ENCODE measurements at regions not wholly inside any gene's neighbourhood (a gene's known extent, or its start where the extent isn't known, plus 50 kb on each side); places are given as distances from the start of the nearest gene placed in this dataset.

GRCh38 chr3:177597311-177598096 lies 400.2 kb upstream of the TBL1XR1 start:
- H3K36me3 ChIP-seq (ENCODE audit: control insufficient read depth in 2 of 4, insufficient read depth in 4 of 4, low read length in 3 of 4), result no peaks in the 10 kb centered on the region
- no peak overlapping the region for H2AK5ac ChIP-seq (ENCODE audit: low read depth, low read length)
- no peak for FAIRE-seq
- no peak overlapping the region for H2BK120ac ChIP-seq (replicated peaks; ENCODE audit: low read depth, low read length)
- H4K20me1 ChIP-seq (replicated peaks in 1 of 2; ENCODE audit: control insufficient read depth in 1 of 2, insufficient read depth in 2 of 2, low read length in 2 of 2), result no peaks in the 10 kb centered on the region
- H3K56ac ChIP-seq (replicated peaks; ENCODE audit: insufficient read length, low read depth, low read length), result no peak overlapping the region
- H3K27ac ChIP-seq (ENCODE audit: low read depth, low read length), result no peak overlapping the region
- no peak overlapping the region for H2BK15ac ChIP-seq (ENCODE audit: low read length)
- no peak overlapping the region for H3K18ac ChIP-seq (ENCODE audit: extremely low read depth, low read length)
- H2BK12ac ChIP-seq (ENCODE audit: low read depth, low read length), result 0 out of 2 replicates have a peak overlapping the region, but pooled peaks have one; percentile 19
- no peaks in the 10 kb centered on the region for H3K9me3 ChIP-seq (ENCODE audit: insufficient read depth in 2 of 2, low read depth in 1 of 2, low read length in 1 of 2)
- H3K9ac ChIP-seq (replicated peaks in 1 of 4; ENCODE audit: extremely low read depth in 1 of 4, low read depth in 3 of 4, low read length in 3 of 4), result no peak overlapping the region; a peak in 1 of 7 replicates
- no peak overlapping the region for H3K4me3 ChIP-seq (ENCODE audit: extremely low read depth in 1 of 4, insufficient read depth in 2 of 4, low read depth in 3 of 4, low read length in 4 of 4)
- no peak overlapping the region for H4K91ac ChIP-seq (replicated peaks; ENCODE audit: insufficient read length, low read length)
- no peak overlapping the region for H4K5ac ChIP-seq (ENCODE audit: insufficient read length, low read depth, low read length)
- H3K79me2 ChIP-seq (ENCODE audit: control insufficient read depth in 1 of 2, insufficient read depth in 2 of 2, low read length in 2 of 2), result no peaks in the 10 kb centered on the region
- H2AFZ ChIP-seq (ENCODE audit: low read length), result 0 out of 2 replicates have a peak overlapping the region, but pooled peaks have one; percentile 5
- no peaks in the 10 kb centered on the region for H3K79me1 ChIP-seq (ENCODE audit: low read depth, low read length)
- H3K4me1 ChIP-seq (replicated peaks in 1 of 4; ENCODE audit: control insufficient read depth in 3 of 4, insufficient read depth in 4 of 4, low read length in 3 of 4), result peaks cover 0 to 12% (median 6%) of the 10 kb centered on the region in 4 experiments; a peak in 5 of 7 replicates
- 85% methylated on average over 10 of the region's 10 CpGs; no CpG with 5 or more reads in 1 of the 2 experiments for WGBS, 2 experiments (ENCODE audit: extremely low coverage in 1 of 2, insufficient coverage in 1 of 2, insufficient read length in 1 of 2, insufficient replicate concordance in 2 of 2, low coverage in 1 of 2, low lambda C conversion rate in 2 of 2, missing lambda C conversion rate in 1 of 2)
- no peak overlapping the region for H3K4me2 ChIP-seq (ENCODE audit: insufficient read depth in 1 of 2, low read depth in 2 of 2, low read length in 2 of 2)
- no peaks in the 10 kb centered on the region for H3K27me3 ChIP-seq (replicated peaks in 1 of 4; ENCODE audit: control insufficient read depth in 3 of 4, extremely low read depth in 1 of 4, insufficient read depth in 3 of 4, low read length in 3 of 4)
- POLR2A ChIA-PET (ENCODE audit: partially characterized antibody), result no interaction called here
- no peak for DNase-seq (ENCODE audit: low read depth in 1 of 2, low spot score in 2 of 2)
- H4K8ac ChIP-seq (ENCODE audit: extremely low read depth, insufficient read depth, low read length), result no peak overlapping the region
- H2BK5ac ChIP-seq (ENCODE audit: low read depth, low read length), result 0 out of 2 replicates have a peak overlapping the region, but pooled peaks have one; percentile 29
- no peak overlapping the region for H2BK20ac ChIP-seq (ENCODE audit: low read length)
- H3K23ac ChIP-seq (ENCODE audit: insufficient read length), result no peak overlapping the region
- H3K14ac ChIP-seq (ENCODE audit: insufficient read length), result no peak overlapping the region
- no peaks in the 10 kb centered on the region for H3K23me2 ChIP-seq (ENCODE audit: low read depth, low read length)
- no peak overlapping the region for H3K4ac ChIP-seq (replicated peaks; ENCODE audit: insufficient read length, low read depth, low read length)
- CTCF ChIA-PET (ENCODE audit: partially characterized antibody), result no interaction called here
- TF ChIP-seq KDM1A (IDR thresholded peaks at IDR 0.05; ENCODE audit: borderline replicate concordance, low read length) (no peak), JUN (IDR thresholded peaks at IDR 0.05; ENCODE audit: low read depth, low read length) (no peak), CBX8 (IDR thresholded peaks at IDR 0.05; ENCODE audit: borderline replicate concordance, low read depth, low read length) (no peak), HDAC2 (IDR thresholded peaks at IDR 0.05; ENCODE audit: borderline replicate concordance in 1 of 2, low read depth in 2 of 2, low read length in 2 of 2) (no peak), CHD1 (IDR thresholded peaks at IDR 0.05; ENCODE audit: low read depth, low read length) (no peak), CTBP2 (IDR thresholded peaks at IDR 0.05; ENCODE audit: borderline replicate concordance, insufficient read depth, insufficient read length, low read length) (no peak), JUND (IDR thresholded peaks at IDR 0.05; ENCODE audit: low read length) (no peak), RNF2 (IDR thresholded peaks at IDR 0.05; ENCODE audit: borderline replicate concordance, low read depth, low read length, missing control alignments, poor library complexity, severe bottlenecking) (no peak)
